SH-SY5Y (cell line): ENCODE measurements at regions not wholly inside any gene's neighbourhood (a gene's known extent, or its start where the extent isn't known, plus 50 kb on each side); places are given as distances from the start of the nearest gene placed in this dataset.

Experiments used
- GATA2 ChIP-seq: IDR thresholded peaks from 2 replicates; pipeline ENCODE4 v1.6.1; 2011; ENCODE audit warnings: mild to moderate bottlenecking, low read depth, low read length
- GATA3 ChIP-seq: IDR thresholded peaks from 2 replicates; pipeline ENCODE4 v1.6.1; 2011; ENCODE audit warnings: low read depth, mild to moderate bottlenecking, low read length, moderate library complexity

DNA sequence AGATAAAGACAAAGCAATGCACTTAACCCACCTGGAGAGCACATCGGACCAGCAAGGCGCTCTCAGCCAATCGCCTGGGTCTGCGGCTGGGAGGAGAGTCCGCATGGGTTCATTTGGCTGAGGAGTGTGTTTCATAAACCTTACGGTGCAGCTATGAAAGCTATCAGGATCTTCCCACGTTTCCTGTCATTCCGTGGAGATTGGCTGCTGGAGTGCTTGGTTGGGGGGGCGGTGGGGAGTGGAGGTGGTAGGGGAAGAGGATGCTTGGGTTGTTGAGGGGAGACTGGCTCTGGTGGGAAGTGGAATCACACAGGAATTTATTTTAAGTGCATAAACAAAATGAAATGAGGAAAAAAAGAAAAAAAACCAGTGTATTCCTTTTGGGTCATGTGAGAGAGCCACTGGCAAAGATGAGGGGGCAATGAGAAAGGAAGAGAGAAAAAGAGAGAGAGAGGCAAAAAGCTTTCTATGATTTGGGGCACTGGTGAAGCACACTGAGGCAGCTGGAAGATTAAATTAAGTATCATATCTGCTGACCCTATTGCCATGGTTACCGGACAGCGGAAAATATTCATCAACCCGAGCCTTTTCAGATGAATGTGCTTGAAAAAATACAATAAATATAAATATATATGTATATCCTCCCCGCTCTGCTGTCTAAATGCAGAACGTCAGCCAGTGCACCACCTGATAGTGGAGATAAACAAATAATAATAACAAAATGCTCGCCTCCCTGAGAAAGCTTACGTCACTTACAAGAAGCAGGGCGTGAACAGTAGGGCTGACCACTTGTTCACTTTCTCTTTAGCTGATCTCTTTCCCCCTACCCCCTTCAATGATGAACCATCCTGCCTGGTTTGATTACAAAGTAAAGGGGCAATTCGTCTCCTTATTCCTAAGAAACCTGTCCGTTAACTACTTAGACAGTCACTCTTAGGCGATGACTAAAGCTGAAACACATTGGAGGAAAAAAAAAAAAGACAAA is 457.0 kb upstream of the ZFHX3 start:
- TF ChIP-seq GATA2 (no peak), GATA3 (no peak)
